ENCODE measurements at regions not wholly inside any gene's neighbourhood (a gene's known extent, or its start where the extent isn't known, plus 50 kb on each side); places are given as distances from the start of the nearest gene placed in this dataset.

- Histone ChIP-seq H3K4me3 (ENCODE audit: low read length) (no peak overlapping the region), H3K27ac (ENCODE audit: low read length) (no peak overlapping the region), H3K4me1 (ENCODE audit: control insufficient read depth, insufficient read depth, low read length) (peaks cover 3% of the 10 kb centered on the region), H3K27me3 (ENCODE audit: control insufficient read depth, insufficient read depth, low read length) (no peaks in the 10 kb centered on the region), H3K36me3 (ENCODE audit: control insufficient read depth, insufficient read depth, low read length) (no peaks in the 10 kb centered on the region), H3K9me3 (ENCODE audit: control insufficient read depth, insufficient read depth, low read length) (no peaks in the 10 kb centered on the region)
- H3K36me3 Mint-ChIP-seq, result no peaks in the 10 kb centered on the region
- WGBS (ENCODE audit: insufficient coverage), result 91% methylated on average over 5 of the region's 5 CpGs
- no peak overlapping the region for H3K27ac Mint-ChIP-seq
- intact Hi-C loops (cut with micrococcal nuclease), result no loop called here
- no peak overlapping the region for H3K4me3 Mint-ChIP-seq
- H3K4me1 Mint-ChIP-seq, result peaks cover 4 to 5% of the 10 kb centered on the region in 2 donors
- DNase-seq (no peak), ATAC-seq (no peak)
- no peaks in the 10 kb centered on the region for H3K9me3 Mint-ChIP-seq
- TF ChIP-seq CTCF (IDR thresholded peaks at IDR 0.05), result no peak
- peaks cover 7 to 16% of the 10 kb centered on the region in 2 donors for H3K27me3 Mint-ChIP-seq (ENCODE audit: low read depth in 2 of 2)
Observed at GRCh38 chr10:113389969-113390368, 162.9 kb upstream of the HABP2 start.

- no peaks in the 10 kb centered on the region for H3K36me3 ChIP-seq (ENCODE audit: control insufficient read depth, insufficient read depth, low read length)
- no peak overlapping the region for H3K27ac Mint-ChIP-seq
- H3K4me3 ChIP-seq (ENCODE audit: low read length), result no peak overlapping the region
- H3K4me3 Mint-ChIP-seq, result no peak overlapping the region
- no peaks in the 10 kb centered on the region for H3K27me3 ChIP-seq (ENCODE audit: control insufficient read depth, insufficient read depth, low read length)
- no peaks in the 10 kb centered on the region for H3K4me1 ChIP-seq (ENCODE audit: control insufficient read depth, insufficient read depth, low read length)
- no peaks in the 10 kb centered on the region for H3K9me3 Mint-ChIP-seq
- intact Hi-C loops (cut with micrococcal nuclease), result no loop called here
- DNase-seq (no peak), ATAC-seq (no peak)
- WGBS (ENCODE audit: insufficient coverage), result 91% methylated on average over 4 of the region's 4 CpGs
- no peaks in the 10 kb centered on the region for H3K9me3 ChIP-seq (ENCODE audit: control insufficient read depth, insufficient read depth, low read length)
- no peak overlapping the region for H3K27ac ChIP-seq (ENCODE audit: low read length)
- H3K4me1 Mint-ChIP-seq, result no peaks in the 10 kb centered on the region
- no peaks in the 10 kb centered on the region for H3K36me3 Mint-ChIP-seq
- peaks cover 7 to 20% of the 10 kb centered on the region in 2 donors for H3K27me3 Mint-ChIP-seq (ENCODE audit: low read depth in 2 of 2)
- no peak for TF ChIP-seq CTCF (IDR thresholded peaks at IDR 0.05)
Observed at GRCh38 chr10:113390896-113391295, 162.0 kb upstream of the HABP2 start.

- no peaks in the 10 kb centered on the region for H3K36me3 Mint-ChIP-seq
- Histone ChIP-seq H3K27me3 (ENCODE audit: control insufficient read depth, insufficient read depth, low read length) (no peaks in the 10 kb centered on the region), H3K9me3 (ENCODE audit: control insufficient read depth, insufficient read depth, low read length) (no peaks in the 10 kb centered on the region), H3K27ac (ENCODE audit: low read length) (no peak overlapping the region), H3K4me1 (ENCODE audit: control insufficient read depth, insufficient read depth, low read length) (no peaks in the 10 kb centered on the region), H3K4me3 (ENCODE audit: low read length) (no peak overlapping the region), H3K36me3 (ENCODE audit: control insufficient read depth, insufficient read depth, low read length) (no peaks in the 10 kb centered on the region)
- H3K4me1 Mint-ChIP-seq, result no peaks in the 10 kb centered on the region
- intact Hi-C loops (cut with micrococcal nuclease), result no loop called here
- H3K27ac Mint-ChIP-seq, result no peak overlapping the region
- H3K4me3 Mint-ChIP-seq, result no peak overlapping the region
- H3K9me3 Mint-ChIP-seq, result no peaks in the 10 kb centered on the region
- ATAC-seq (no peak), DNase-seq (no peak)
- WGBS (ENCODE audit: insufficient coverage), result 79% methylated on average over 5 of the region's 9 CpGs
- TF ChIP-seq CTCF (IDR thresholded peaks at IDR 0.05), result no peak
- peaks cover 3 to 19% of the 10 kb centered on the region in 2 donors for H3K27me3 Mint-ChIP-seq (ENCODE audit: low read depth in 2 of 2)
Observed at GRCh38 chr10:113397047-113397446, 155.8 kb upstream of the HABP2 start.

- H3K4me3 ChIP-seq (ENCODE audit: low read length), result no peak overlapping the region
- H3K27ac Mint-ChIP-seq, result no peak overlapping the region
- H3K9me3 ChIP-seq (ENCODE audit: control insufficient read depth, insufficient read depth, low read length), result no peaks in the 10 kb centered on the region
- H3K4me1 ChIP-seq (ENCODE audit: control insufficient read depth, insufficient read depth, low read length), result no peaks in the 10 kb centered on the region
- TF ChIP-seq CTCF (IDR thresholded peaks at IDR 0.05), result no peak
- H3K4me1 Mint-ChIP-seq, result peaks cover 0 to 3% of the 10 kb centered on the region in 2 donors
- ATAC-seq, result no peak
- H3K4me3 Mint-ChIP-seq, result no peak overlapping the region
- no peaks in the 10 kb centered on the region for H3K36me3 ChIP-seq (ENCODE audit: control insufficient read depth, insufficient read depth, low read length)
- intact Hi-C loops (cut with micrococcal nuclease), result no loop called here
- no peak for DNase-seq
- no peaks in the 10 kb centered on the region for H3K27me3 ChIP-seq (ENCODE audit: control insufficient read depth, insufficient read depth, low read length)
- H3K27ac ChIP-seq (ENCODE audit: low read length), result no peak overlapping the region
- no peaks in the 10 kb centered on the region for H3K9me3 Mint-ChIP-seq
- peaks cover 0 to 12% of the 10 kb centered on the region in 2 donors for H3K27me3 Mint-ChIP-seq (ENCODE audit: low read depth in 2 of 2)
- no peaks in the 10 kb centered on the region for H3K36me3 Mint-ChIP-seq
- 62% methylated on average over 3 of the region's 4 CpGs for WGBS (ENCODE audit: insufficient coverage)
Observed at GRCh38 chr10:113399065-113399464, 153.8 kb upstream of the HABP2 start.

Data from natural killer cell (primary cell).